ENCODE measurements at regions not wholly inside any gene's neighbourhood (a gene's known extent, or its start where the extent isn't known, plus 50 kb on each side); places are given as distances from the start of the nearest gene placed in this dataset.

DNA sequence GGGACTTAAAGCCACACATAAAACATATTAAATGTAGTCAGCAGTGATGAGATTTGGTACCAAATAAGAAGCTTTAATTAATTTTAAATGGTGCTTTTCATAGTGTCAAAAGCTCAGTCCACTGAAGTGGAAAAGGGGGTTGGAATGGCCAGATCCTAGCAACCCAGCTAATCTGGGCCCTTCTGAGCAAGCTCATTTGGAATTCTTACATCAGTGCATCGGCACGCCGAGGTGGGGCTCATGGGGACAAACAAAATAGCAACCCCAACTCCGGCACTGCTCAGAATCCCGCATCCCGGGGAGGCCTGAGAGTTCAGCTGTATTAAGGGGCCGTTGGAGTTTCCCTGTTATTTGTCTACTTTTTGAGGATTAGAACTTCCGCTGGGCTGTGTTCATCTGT lies 526.4 kb downstream of the SOX2 start:
- TF ChIP-seq, protein P1, sequence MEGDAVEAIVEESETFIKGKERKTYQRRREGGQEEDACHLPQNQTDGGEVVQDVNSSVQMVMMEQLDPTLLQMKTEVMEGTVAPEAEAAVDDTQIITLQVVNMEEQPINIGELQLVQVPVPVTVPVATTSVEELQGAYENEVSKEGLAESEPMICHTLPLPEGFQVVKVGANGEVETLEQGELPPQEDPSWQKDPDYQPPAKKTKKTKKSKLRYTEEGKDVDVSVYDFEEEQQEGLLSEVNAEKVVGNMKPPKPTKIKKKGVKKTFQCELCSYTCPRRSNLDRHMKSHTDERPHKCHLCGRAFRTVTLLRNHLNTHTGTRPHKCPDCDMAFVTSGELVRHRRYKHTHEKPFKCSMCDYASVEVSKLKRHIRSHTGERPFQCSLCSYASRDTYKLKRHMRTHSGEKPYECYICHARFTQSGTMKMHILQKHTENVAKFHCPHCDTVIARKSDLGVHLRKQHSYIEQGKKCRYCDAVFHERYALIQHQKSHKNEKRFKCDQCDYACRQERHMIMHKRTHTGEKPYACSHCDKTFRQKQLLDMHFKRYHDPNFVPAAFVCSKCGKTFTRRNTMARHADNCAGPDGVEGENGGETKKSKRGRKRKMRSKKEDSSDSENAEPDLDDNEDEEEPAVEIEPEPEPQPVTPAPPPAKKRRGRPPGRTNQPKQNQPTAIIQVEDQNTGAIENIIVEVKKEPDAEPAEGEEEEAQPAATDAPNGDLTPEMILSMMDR (IDR thresholded peaks at IDR 0.05) = no peak
- no peak for TF ChIP-seq POLR2A (IDR thresholded peaks at IDR 0.05)

Data from body of pancreas (tissue), 4 donors.